Karpas-422 (cell line): ENCODE measurements at regions not wholly inside any gene's neighbourhood (a gene's known extent, or its start where the extent isn't known, plus 50 kb on each side); places are given as distances from the start of the nearest gene placed in this dataset.

Source experiments
- DNase-seq: peaks from one replicate; pipeline ENCODE4 v3.0.0-alpha.2; 2015
- H2AFZ ChIP-seq: fragments of 200-600 bp; sonication (generic); 2 replicates; pipeline ENCODE4 v1.6.1; 2014; ENCODE audit warnings: antibody characterized with exemption, low read length, mixed read lengths
- H3K27ac ChIP-seq: fragments of 200-600 bp; sonication (generic); 2 replicates; pipeline ENCODE4 v1.5.1; 2014; ENCODE audit warnings: mild to moderate bottlenecking, low read length, moderate library complexity
- H3K27me3 ChIP-seq: fragments of 200-600 bp; sonication (generic); 2 replicates; pipeline ENCODE4 v1.6.1; 2014; ENCODE audit warnings: low read length, mixed read lengths
- H3K36me3 ChIP-seq: fragments of 200-600 bp; sonication (generic); 2 replicates; pipeline ENCODE4 v1.6.1; 2014; ENCODE audit warnings: low read length, mixed read lengths; ENCODE audit not compliant: insufficient read depth
- H3K4me1 ChIP-seq: fragments of 200-600 bp; sonication (generic); 2 replicates; pipeline ENCODE4 v1.6.1; 2014; ENCODE audit warnings: mild to moderate bottlenecking, low read length, mixed read lengths
- H3K4me2 ChIP-seq: fragments of 200-600 bp; sonication (generic); 2 replicates; pipeline ENCODE4 v1.6.1; 2014; ENCODE audit warnings: low read length, low read depth, mild to moderate bottlenecking; ENCODE audit not compliant: poor library complexity, severe bottlenecking
- H3K4me3 ChIP-seq: fragments of 200-600 bp; sonication (generic); 2 replicates; pipeline ENCODE4 v1.5.1; 2014; ENCODE audit warnings: mild to moderate bottlenecking, antibody characterized with exemption, low read length, mixed read lengths
- H3K79me2 ChIP-seq: fragments of 200-600 bp; sonication (generic); 2 replicates; pipeline ENCODE4 v1.6.1; 2014; ENCODE audit warnings: mild to moderate bottlenecking, low read length, mixed read lengths
- H3K9ac ChIP-seq: fragments of 200-600 bp; sonication (generic); 2 replicates; pipeline ENCODE4 v1.6.0; 2014; ENCODE audit warnings: low read length
- H3K9me2 ChIP-seq: fragments of 200-600 bp; sonication (generic), shearing (Covaris generic); replicated peaks from 2 replicates; pipeline ENCODE4 v1.6.0; 2014; ENCODE audit warnings: mild to moderate bottlenecking, low read length, moderate library complexity; ENCODE audit not compliant: insufficient read depth
- H3K9me3 ChIP-seq: fragments of 300-700, 200-600 bp; sonication (generic); 2 replicates; pipeline ENCODE4 v1.6.1; 2014; ENCODE audit warnings: low read length, mixed read lengths
- H4K20me1 ChIP-seq: fragments of 200-600 bp; sonication (generic); 2 replicates; pipeline ENCODE4 v1.6.1; 2014; ENCODE audit warnings: mild to moderate bottlenecking, antibody characterized with exemption, low read length, low read depth; ENCODE audit not compliant: insufficient read depth

DNA sequence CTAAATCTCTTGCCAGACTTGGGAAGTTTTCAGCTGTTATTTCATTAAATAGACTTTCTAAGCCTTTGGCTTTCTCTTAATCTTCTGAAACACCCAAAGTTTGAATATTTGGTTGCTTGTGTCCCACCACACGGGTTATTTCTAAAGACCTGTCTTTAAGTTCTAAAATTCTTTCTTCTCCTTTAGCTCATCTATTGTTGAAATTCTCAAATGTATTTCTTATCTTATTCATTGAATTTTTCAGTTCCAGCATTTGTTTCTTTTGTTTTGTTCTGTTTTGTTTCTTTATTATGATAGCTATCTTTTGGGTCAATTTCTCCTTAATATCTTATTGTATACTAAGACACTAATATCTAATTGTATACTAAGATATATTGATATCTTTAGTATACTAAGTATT is 97.0 kb downstream of the ARRDC4 start:
- no peak for DNase-seq
- Histone ChIP-seq H3K36me3 (no peaks in the 10 kb centered on the region), H3K4me3 (no peak overlapping the region), H3K9me2 (no peaks in the 10 kb centered on the region), H3K9ac (no peak overlapping the region), H3K4me1 (no peaks in the 10 kb centered on the region), H3K79me2 (no peaks in the 10 kb centered on the region), H3K27me3 (no peaks in the 10 kb centered on the region), H3K9me3 (peaks cover 32% of the 10 kb centered on the region), H3K27ac (no peak overlapping the region), H2AFZ (no peak overlapping the region), H4K20me1 (no peaks in the 10 kb centered on the region), H3K4me2 (no peak overlapping the region)

DNA sequence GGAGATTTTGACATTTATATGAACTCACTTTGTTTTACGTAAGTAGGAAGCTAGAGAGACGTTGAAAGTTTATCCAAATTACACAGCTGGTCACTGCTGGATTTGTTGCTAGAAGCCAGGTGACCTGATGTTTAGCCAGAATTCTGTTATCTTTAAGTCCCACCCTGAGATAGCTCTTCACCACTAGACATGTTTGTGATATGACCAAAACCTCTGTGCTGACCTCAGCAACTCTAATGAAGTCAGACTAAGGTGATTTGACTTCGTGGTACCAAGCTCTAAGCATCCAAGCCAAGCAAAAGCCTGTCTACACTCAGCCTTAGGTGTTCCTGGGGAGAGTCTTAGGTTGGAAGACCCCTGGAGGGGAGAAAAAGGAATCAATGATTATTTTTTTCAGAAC is 102.4 kb downstream of the ARRDC4 start:
- Histone ChIP-seq H3K4me3 (no peak overlapping the region), H3K4me1 (no peaks in the 10 kb centered on the region), H3K27me3 (no peaks in the 10 kb centered on the region), H4K20me1 (no peaks in the 10 kb centered on the region), H3K9ac (no peak overlapping the region), H3K9me2 (no peaks in the 10 kb centered on the region), H2AFZ (no peak overlapping the region), H3K9me3 (peaks cover 28% of the 10 kb centered on the region), H3K79me2 (no peaks in the 10 kb centered on the region), H3K4me2 (no peak overlapping the region), H3K36me3 (no peaks in the 10 kb centered on the region), H3K27ac (no peak overlapping the region)
- no peak for DNase-seq

DNA sequence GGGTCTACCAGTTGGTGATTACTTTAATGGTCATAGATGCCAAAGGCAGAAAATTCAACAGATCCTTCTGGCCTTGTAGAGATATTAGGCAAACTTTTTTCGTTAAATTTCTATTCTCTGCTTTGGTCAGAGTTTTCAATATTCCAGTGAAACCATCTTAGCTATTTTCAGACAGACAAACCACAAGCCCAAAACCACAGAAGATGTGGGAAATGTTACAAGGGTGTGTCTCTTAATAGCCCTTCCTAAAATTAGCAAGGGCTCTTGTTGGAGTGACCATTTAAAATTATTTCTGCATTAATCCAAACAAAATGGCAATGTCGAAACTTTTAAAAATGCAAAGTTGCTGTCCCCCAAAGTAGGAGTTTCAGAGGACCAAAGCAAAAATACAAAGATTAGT is 102.8 kb downstream of the ARRDC4 start:
- Histone ChIP-seq H3K4me3 (no peak overlapping the region), H3K9me3 (peaks cover 25% of the 10 kb centered on the region)

DNA sequence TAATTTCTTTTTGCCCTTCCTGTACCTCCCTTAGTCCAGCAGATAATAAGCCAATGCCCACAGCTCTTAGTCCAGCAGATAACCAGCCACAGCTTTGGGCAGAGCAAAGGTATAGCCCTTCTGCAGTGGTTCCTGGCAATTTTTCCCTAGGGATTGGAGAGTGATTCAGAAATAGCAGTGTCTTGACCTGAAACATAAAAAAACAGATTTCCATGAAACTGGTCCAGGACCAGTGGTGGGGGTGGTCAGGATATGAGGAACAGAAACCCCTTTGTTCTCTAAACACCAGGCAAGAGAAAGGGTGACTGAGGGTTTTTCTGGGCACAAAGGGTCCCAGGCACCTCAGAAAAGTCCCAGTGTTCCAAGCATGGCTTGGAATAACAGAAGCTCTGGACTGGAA is 103.4 kb downstream of the ARRDC4 start:
- no peak overlapping the region for H3K4me3 ChIP-seq

More for the DNA sequence above, 102.8 kb downstream of the ARRDC4 start:
- H3K9ac ChIP-seq: no peak overlapping the region
- no peaks in the 10 kb centered on the region for H3K4me1 ChIP-seq
- H2AFZ ChIP-seq: no peak overlapping the region
- no peaks in the 10 kb centered on the region for H3K36me3 ChIP-seq
- H4K20me1 ChIP-seq: no peaks in the 10 kb centered on the region
- no peaks in the 10 kb centered on the region for H3K9me2 ChIP-seq
- DNase-seq: no peak
- H3K4me2 ChIP-seq: no peak overlapping the region
- no peaks in the 10 kb centered on the region for H3K79me2 ChIP-seq
- no peaks in the 10 kb centered on the region for H3K27me3 ChIP-seq
- no peak overlapping the region for H3K27ac ChIP-seq

DNA sequence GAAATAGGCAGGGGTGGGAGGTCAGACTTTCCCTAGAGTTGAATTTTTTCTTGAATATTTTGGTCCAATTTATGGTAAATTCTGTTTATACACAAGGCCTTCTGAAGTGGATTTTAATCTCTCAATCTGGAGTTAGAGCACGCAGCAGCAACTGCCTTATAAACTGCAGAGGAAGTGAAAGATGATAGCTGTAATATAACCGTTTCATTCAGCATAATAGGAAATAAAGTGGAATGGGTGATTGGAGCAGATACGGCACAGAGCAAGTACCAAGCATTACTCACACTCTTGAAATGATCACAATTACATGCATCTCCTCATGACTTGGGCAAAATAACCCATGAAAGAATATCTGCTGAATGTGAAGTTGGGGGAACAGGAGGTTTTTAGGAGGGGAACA is 106.8 kb downstream of the ARRDC4 start:
- DNase-seq: no peak
- no peak overlapping the region for H3K4me2 ChIP-seq
- no peaks in the 10 kb centered on the region for H3K9me2 ChIP-seq
- no peaks in the 10 kb centered on the region for H3K27me3 ChIP-seq
- no peak overlapping the region for H3K4me3 ChIP-seq
- no peak overlapping the region for H3K27ac ChIP-seq
- H2AFZ ChIP-seq: no peak overlapping the region
- no peaks in the 10 kb centered on the region for H4K20me1 ChIP-seq
- peaks cover 9% of the 10 kb centered on the region for H3K9me3 ChIP-seq
- no peaks in the 10 kb centered on the region for H3K79me2 ChIP-seq
- no peak overlapping the region for H3K9ac ChIP-seq
- H3K4me1 ChIP-seq: no peaks in the 10 kb centered on the region
- no peaks in the 10 kb centered on the region for H3K36me3 ChIP-seq

More for the DNA sequence above, 103.4 kb downstream of the ARRDC4 start:
- H3K79me2 ChIP-seq: no peaks in the 10 kb centered on the region
- no peaks in the 10 kb centered on the region for H3K4me1 ChIP-seq
- no peaks in the 10 kb centered on the region for H3K36me3 ChIP-seq
- H2AFZ ChIP-seq: no peak overlapping the region
- H3K4me2 ChIP-seq: no peak overlapping the region
- DNase-seq: no peak
- peaks cover 20% of the 10 kb centered on the region for H3K9me3 ChIP-seq
- no peak overlapping the region for H3K27ac ChIP-seq
- no peaks in the 10 kb centered on the region for H4K20me1 ChIP-seq
- no peaks in the 10 kb centered on the region for H3K27me3 ChIP-seq
- no peak overlapping the region for H3K9ac ChIP-seq
- H3K9me2 ChIP-seq: no peaks in the 10 kb centered on the region

DNA sequence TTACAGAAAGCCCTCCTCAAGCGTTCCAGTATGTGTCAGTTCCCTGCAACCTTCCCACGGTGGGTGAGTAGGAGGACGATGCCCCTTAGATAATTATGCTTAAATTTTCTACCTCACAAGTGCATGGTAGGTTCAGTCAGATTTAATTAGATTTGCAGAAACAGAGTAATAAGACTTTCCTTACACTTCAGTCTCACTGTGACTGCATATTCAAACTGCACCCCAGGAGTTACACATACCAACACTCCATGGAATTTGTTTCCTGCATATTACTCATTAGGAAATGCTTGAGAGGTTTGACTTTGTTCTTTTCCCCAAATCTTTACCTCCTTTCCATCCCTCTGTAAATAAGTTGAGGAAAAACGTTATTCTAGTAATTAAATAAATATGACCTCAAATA is 108.8 kb downstream of the ARRDC4 start:
- no peak overlapping the region for H3K27ac ChIP-seq
- DNase-seq: no peak
- H3K9me2 ChIP-seq: no peaks in the 10 kb centered on the region
- H3K4me1 ChIP-seq: no peaks in the 10 kb centered on the region
- no peaks in the 10 kb centered on the region for H3K27me3 ChIP-seq
- no peak overlapping the region for H3K4me3 ChIP-seq
- no peak overlapping the region for H3K9ac ChIP-seq
- no peaks in the 10 kb centered on the region for H4K20me1 ChIP-seq
- H3K9me3 ChIP-seq: peaks cover 3% of the 10 kb centered on the region; the same call in 1 of the 2 replicates
- no peak overlapping the region for H3K4me2 ChIP-seq
- H3K79me2 ChIP-seq: no peaks in the 10 kb centered on the region
- H3K36me3 ChIP-seq: no peaks in the 10 kb centered on the region
- no peak overlapping the region for H2AFZ ChIP-seq

DNA sequence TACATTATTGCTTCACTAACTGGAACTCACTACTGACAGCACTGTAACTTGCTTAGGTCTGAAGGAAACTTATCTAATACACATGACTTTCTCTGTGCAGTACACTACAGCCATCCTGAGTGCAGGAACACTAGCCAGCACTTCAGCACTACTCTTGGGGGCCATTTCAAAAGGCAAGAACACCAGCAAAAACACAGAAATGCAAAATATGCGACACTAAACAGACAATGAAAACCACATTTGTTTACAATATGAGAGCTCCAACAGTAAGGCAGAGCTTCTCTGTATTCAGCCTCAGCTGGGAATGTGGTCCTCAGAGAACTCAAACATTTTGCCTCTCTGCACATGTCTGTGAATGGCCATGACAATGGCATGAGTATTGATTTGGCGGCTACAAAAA is 109.6 kb downstream of the ARRDC4 start:
- Histone ChIP-seq H3K36me3 (no peaks in the 10 kb centered on the region), H3K9me3 (no peaks in the 10 kb centered on the region; the same call in 1 of the 2 replicates), H4K20me1 (no peaks in the 10 kb centered on the region), H3K9ac (no peak overlapping the region), H3K4me1 (no peaks in the 10 kb centered on the region), H3K27me3 (no peaks in the 10 kb centered on the region), H3K27ac (no peak overlapping the region), H3K4me2 (no peak overlapping the region), H2AFZ (no peak overlapping the region), H3K79me2 (no peaks in the 10 kb centered on the region), H3K9me2 (no peaks in the 10 kb centered on the region), H3K4me3 (no peak overlapping the region)
- no peak for DNase-seq

DNA sequence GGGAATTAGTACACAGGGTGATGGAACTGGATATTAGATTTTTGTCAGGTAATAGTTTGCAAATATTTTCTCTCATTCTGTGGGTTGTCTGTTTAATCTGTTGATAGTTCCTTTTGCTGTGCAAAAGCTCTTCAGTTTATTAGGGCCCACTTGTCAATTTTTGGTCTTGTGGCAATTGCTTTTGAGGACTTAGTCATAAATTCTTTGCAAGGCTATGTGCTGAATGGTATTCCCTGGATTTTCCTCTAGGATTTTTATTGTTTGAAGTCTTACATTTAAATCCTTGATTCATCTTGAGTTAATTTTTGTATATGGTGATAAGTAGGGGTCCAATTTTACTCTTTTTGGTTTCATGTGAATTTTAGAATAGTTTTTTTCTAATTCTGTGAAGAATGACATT is 111.3 kb downstream of the ARRDC4 start:
- H4K20me1 ChIP-seq: no peaks in the 10 kb centered on the region

DNA sequence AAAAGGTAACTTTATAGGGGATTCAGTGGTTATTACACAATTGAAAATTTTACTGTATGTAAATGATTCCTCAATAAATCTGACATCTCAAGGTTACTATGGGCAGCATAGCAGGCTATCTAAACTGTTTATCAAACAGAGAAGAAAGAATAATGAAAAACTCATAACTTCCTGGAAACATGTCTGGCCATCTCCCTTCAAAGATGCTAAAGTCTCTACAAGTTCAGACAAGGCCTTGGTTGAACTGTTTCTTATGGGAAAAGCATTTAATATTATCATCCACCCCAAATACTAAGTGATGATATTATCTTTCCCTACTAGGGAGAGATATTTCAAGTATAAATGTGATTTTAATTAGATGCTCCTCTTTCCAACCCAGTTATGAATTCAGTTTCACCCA is 114.9 kb downstream of the ARRDC4 start:
- H2AFZ ChIP-seq: no peak overlapping the region
- H3K4me1 ChIP-seq: no peaks in the 10 kb centered on the region
- H3K79me2 ChIP-seq: no peaks in the 10 kb centered on the region
- no peak overlapping the region for H3K27ac ChIP-seq
- H3K27me3 ChIP-seq: no peaks in the 10 kb centered on the region
- no peak for DNase-seq
- no peak overlapping the region for H3K4me2 ChIP-seq
- H4K20me1 ChIP-seq: no peaks in the 10 kb centered on the region
- no peaks in the 10 kb centered on the region for H3K9me2 ChIP-seq
- H3K9me3 ChIP-seq: peaks cover 4% of the 10 kb centered on the region
- H3K36me3 ChIP-seq: no peaks in the 10 kb centered on the region
- H3K9ac ChIP-seq: no peak overlapping the region
- H3K4me3 ChIP-seq: no peak overlapping the region

More for the DNA sequence above, 111.3 kb downstream of the ARRDC4 start:
- Histone ChIP-seq H2AFZ (no peak overlapping the region), H3K79me2 (no peaks in the 10 kb centered on the region), H3K4me2 (no peak overlapping the region), H3K27ac (no peak overlapping the region), H3K27me3 (no peaks in the 10 kb centered on the region), H3K9me2 (no peaks in the 10 kb centered on the region), H3K9ac (no peak overlapping the region), H3K4me3 (no peak overlapping the region), H3K36me3 (no peaks in the 10 kb centered on the region), H3K4me1 (no peaks in the 10 kb centered on the region), H3K9me3 (peaks cover 4% of the 10 kb centered on the region; the same call in 1 of the 2 replicates)
- DNase-seq: no peak
